ENCODE measurements at regions not wholly inside any gene's neighbourhood (a gene's known extent, or its start where the extent isn't known, plus 50 kb on each side); places are given as distances from the start of the nearest gene placed in this dataset.
"Not testable (repeated sequence)": the region's sequence is repeated elsewhere in the genome, so short reads cannot be mapped to it uniquely, and the experiment has no call there.

GRCh38 chr1:114032271-114033215 is 53.3 kb downstream of the OLFML3 start:
- DNase-seq (ENCODE audit: low spot score): no peak
- intact Hi-C loops (cut with DNase I): no loop called here

- intact Hi-C loops (cut with DNase I): no loop called here
- DNase-seq (ENCODE audit: low spot score): no peak
These were observed 54.0 kb downstream of the OLFML3 start for GRCh38 chr1:114033216-114033706.

GRCh38 chr1:114033961-114034360 is 54.7 kb downstream of the OLFML3 start:
- intact Hi-C loops (cut with DNase I): loop anchor here in 1 of 2 donors (1.0 kb wide), 1 partner anchor 20 kb away; no protein-coding TSS in a partner anchor
- DNase-seq (ENCODE audit: low spot score): no peak

GRCh38 chr1:114034567-114035303 is 55.5 kb downstream of the OLFML3 start:
- no peak for DNase-seq (ENCODE audit: low spot score)
- intact Hi-C loops (cut with DNase I): loop anchor here in 1 of 2 donors (1.0 kb wide), 1 partner anchor 20 kb away; no protein-coding TSS in a partner anchor

- no peak for DNase-seq (ENCODE audit: low spot score)
- intact Hi-C loops (cut with DNase I): no loop called here
These were observed 56.0 kb downstream of the OLFML3 start for GRCh38 chr1:114035304-114035700.

- DNase-seq (ENCODE audit: low spot score); intact Hi-C loops (cut with DNase I): not testable (repeated sequence)
These were observed 57.8 kb downstream of the OLFML3 start for GRCh38 chr1:114036841-114037630.

- intact Hi-C loops (cut with DNase I): no loop called here
- no peak for DNase-seq (ENCODE audit: low spot score)
These were observed 58.3 kb downstream of the OLFML3 start for GRCh38 chr1:114037631-114037890.

- DNase-seq (ENCODE audit: low spot score): no peak
- intact Hi-C loops (cut with DNase I): no loop called here
These were observed 58.9 kb downstream of the OLFML3 start for GRCh38 chr1:114037962-114038816.

Data from posterior vena cava (tissue), 2 donors.